Loucy (cell line): ENCODE measurements at regions not wholly inside any gene's neighbourhood (a gene's known extent, or its start where the extent isn't known, plus 50 kb on each side); places are given as distances from the start of the nearest gene placed in this dataset.

Experiments
- EZH2phosphoT487 ChIP-seq: fragments of 200-600 bp; IDR thresholded peaks from 2 replicates; pipeline ENCODE4 v1.6.1; 2018; ENCODE audit warnings: antibody characterized with exemption, mild to moderate bottlenecking, moderate library complexity, borderline replicate concordance
- TF ChIP-seq, protein P1 (sequence below): fragments of 200-600 bp; sonication (generic); conservative IDR thresholded peaks from 2 replicates; pipeline ENCODE4 v1.5.1; 2014; ENCODE audit warnings: mild to moderate bottlenecking, antibody characterized with exemption, low read length

GRCh38 chr3:65186268-65186667, 498.5 kb upstream of the ADAMTS9 start:
- TF ChIP-seq, protein P1, sequence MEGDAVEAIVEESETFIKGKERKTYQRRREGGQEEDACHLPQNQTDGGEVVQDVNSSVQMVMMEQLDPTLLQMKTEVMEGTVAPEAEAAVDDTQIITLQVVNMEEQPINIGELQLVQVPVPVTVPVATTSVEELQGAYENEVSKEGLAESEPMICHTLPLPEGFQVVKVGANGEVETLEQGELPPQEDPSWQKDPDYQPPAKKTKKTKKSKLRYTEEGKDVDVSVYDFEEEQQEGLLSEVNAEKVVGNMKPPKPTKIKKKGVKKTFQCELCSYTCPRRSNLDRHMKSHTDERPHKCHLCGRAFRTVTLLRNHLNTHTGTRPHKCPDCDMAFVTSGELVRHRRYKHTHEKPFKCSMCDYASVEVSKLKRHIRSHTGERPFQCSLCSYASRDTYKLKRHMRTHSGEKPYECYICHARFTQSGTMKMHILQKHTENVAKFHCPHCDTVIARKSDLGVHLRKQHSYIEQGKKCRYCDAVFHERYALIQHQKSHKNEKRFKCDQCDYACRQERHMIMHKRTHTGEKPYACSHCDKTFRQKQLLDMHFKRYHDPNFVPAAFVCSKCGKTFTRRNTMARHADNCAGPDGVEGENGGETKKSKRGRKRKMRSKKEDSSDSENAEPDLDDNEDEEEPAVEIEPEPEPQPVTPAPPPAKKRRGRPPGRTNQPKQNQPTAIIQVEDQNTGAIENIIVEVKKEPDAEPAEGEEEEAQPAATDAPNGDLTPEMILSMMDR: no peak
- TF ChIP-seq EZH2phosphoT487: no peak
